DOHH2 (cell line): ENCODE measurements at regions not wholly inside any gene's neighbourhood (a gene's known extent, or its start where the extent isn't known, plus 50 kb on each side); places are given as distances from the start of the nearest gene placed in this dataset.

ENCODE experiments used
- H3F3A ChIP-seq: fragments of 200-600 bp; sonication (generic), shearing (Covaris generic); 2 replicates; pipeline ENCODE4 v1.6.0; 2016; ENCODE audit warnings: antibody characterized with exemption, mild to moderate bottlenecking; ENCODE audit not compliant: control insufficient read depth, insufficient read depth
- H3K27ac ChIP-seq: fragments of 200-600 bp; sonication (generic); 2 replicates; pipeline ENCODE4 v1.5.1; 2014; ENCODE audit warnings: low read depth, mild to moderate bottlenecking, low read length, moderate library complexity
- H3K27me3 ChIP-seq: fragments of 200-600 bp; sonication (generic); 2 replicates; pipeline ENCODE4 v1.6.1; 2014; ENCODE audit warnings: mild to moderate bottlenecking, low read length, mixed read lengths; ENCODE audit not compliant: control insufficient read depth
- H3K36me3 ChIP-seq: fragments of 200-600 bp; sonication (generic); 2 replicates; pipeline ENCODE4 v1.6.1; 2014; ENCODE audit warnings: mild to moderate bottlenecking, low read length, moderate library complexity, mixed read lengths; ENCODE audit not compliant: control insufficient read depth
- H3K4me1 ChIP-seq: fragments of 200-600 bp; sonication (generic); 2 replicates; pipeline ENCODE4 v1.6.1; 2014; ENCODE audit warnings: mild to moderate bottlenecking, low read length, mixed read lengths; ENCODE audit not compliant: control insufficient read depth
- H3K4me2 ChIP-seq: fragments of 200-600 bp; sonication (generic); 2 replicates; pipeline ENCODE4 v1.6.0; 2014; ENCODE audit warnings: mild to moderate bottlenecking, low read length, moderate library complexity
- H3K4me3 ChIP-seq: fragments of 200-600 bp; sonication (generic); 2 replicates; pipeline ENCODE4 v1.5.1; 2014; ENCODE audit warnings: mild to moderate bottlenecking, low read length, mixed read lengths
- H3K79me2 ChIP-seq: fragments of 200-600 bp; sonication (generic); 2 replicates; pipeline ENCODE4 v1.6.1; 2014; ENCODE audit warnings: mild to moderate bottlenecking, low read length, mixed read lengths; ENCODE audit not compliant: control insufficient read depth
- H3K9me2 ChIP-seq: fragments of 200-600 bp; sonication (generic); replicated peaks from 2 replicates; pipeline ENCODE4 v1.6.1; 2014; ENCODE audit warnings: mild to moderate bottlenecking, low read length, mixed read lengths; ENCODE audit not compliant: control insufficient read depth
- H3K9me3 ChIP-seq: fragments of 200-600 bp; sonication (generic); 2 replicates; pipeline ENCODE4 v1.6.1; 2014; ENCODE audit warnings: antibody characterized with exemption, low read length, mixed read lengths; ENCODE audit not compliant: control insufficient read depth, insufficient read depth
- H4K20me1 ChIP-seq: fragments of 200-600 bp; sonication (generic); 2 replicates; pipeline ENCODE4 v1.6.0; 2014; ENCODE audit warnings: low read depth, mild to moderate bottlenecking, antibody characterized with exemption, low read length, moderate library complexity; ENCODE audit not compliant: control insufficient read depth, insufficient read depth
- EZH2phosphoT487 ChIP-seq: fragments of 200-600 bp; sonication (generic); IDR thresholded peaks from 2 replicates; pipeline ENCODE4 v1.6.1; 2017; ENCODE audit warnings: borderline replicate concordance, mild to moderate bottlenecking, antibody characterized with exemption, low read length, moderate library complexity, mixed read lengths
- TF ChIP-seq, protein P1 (sequence below): fragments of 200-600 bp; sonication (generic); IDR thresholded peaks from one replicate; pipeline ENCODE4 v1.5.1; 2014; ENCODE audit warnings: antibody characterized with exemption, mild to moderate bottlenecking, low read depth, low read length; ENCODE audit not compliant: poor library complexity, severe bottlenecking

DNA sequence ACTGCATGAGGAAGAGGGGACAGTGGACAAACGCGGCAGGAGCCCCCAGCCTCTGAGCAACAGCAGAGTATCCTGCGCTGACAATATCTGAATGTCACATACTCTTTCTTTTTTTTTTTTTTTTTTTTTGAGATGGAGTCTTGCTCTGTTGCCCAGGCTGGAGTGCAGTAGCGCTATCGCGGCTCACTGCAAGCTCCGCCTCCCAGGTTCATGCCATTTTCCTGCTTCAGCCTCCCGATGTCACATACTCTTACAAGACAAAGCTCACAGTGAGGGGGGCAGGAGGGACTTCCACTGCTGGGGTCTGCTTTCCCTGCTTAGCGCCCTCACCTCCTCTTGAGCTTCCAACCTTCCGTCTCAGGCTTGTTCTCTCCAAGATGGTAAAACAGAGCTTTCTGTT is 51.2 kb upstream of the TNS3 start:
- no peak overlapping the region for H3K4me3 ChIP-seq
- H3K27ac ChIP-seq, result no peak overlapping the region
- no peak overlapping the region for H3K4me2 ChIP-seq
- peaks cover 5% of the 10 kb centered on the region; the same call in 1 of the 2 replicates for H3K27me3 ChIP-seq
- no peaks in the 10 kb centered on the region for H3K79me2 ChIP-seq
- H3K9me3 ChIP-seq, result no peaks in the 10 kb centered on the region
- H3K9me2 ChIP-seq, result no peaks in the 10 kb centered on the region
- no peaks in the 10 kb centered on the region for H3K36me3 ChIP-seq
- H3K4me1 ChIP-seq, result peaks cover 41% of the 10 kb centered on the region
- TF ChIP-seq EZH2phosphoT487, result no peak
- TF ChIP-seq, protein P1, sequence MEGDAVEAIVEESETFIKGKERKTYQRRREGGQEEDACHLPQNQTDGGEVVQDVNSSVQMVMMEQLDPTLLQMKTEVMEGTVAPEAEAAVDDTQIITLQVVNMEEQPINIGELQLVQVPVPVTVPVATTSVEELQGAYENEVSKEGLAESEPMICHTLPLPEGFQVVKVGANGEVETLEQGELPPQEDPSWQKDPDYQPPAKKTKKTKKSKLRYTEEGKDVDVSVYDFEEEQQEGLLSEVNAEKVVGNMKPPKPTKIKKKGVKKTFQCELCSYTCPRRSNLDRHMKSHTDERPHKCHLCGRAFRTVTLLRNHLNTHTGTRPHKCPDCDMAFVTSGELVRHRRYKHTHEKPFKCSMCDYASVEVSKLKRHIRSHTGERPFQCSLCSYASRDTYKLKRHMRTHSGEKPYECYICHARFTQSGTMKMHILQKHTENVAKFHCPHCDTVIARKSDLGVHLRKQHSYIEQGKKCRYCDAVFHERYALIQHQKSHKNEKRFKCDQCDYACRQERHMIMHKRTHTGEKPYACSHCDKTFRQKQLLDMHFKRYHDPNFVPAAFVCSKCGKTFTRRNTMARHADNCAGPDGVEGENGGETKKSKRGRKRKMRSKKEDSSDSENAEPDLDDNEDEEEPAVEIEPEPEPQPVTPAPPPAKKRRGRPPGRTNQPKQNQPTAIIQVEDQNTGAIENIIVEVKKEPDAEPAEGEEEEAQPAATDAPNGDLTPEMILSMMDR, result no peak
- H4K20me1 ChIP-seq, result no peaks in the 10 kb centered on the region
- 0 out of 2 replicates have a peak, but pooled peaks cover 2% of the 10 kb centered on the region for H3F3A ChIP-seq
